ENCODE measurements at regions not wholly inside any gene's neighbourhood (a gene's known extent, or its start where the extent isn't known, plus 50 kb on each side); places are given as distances from the start of the nearest gene placed in this dataset.

GRCh38 chr7:142697270-142697669, 52.0 kb upstream of the PRSS1 start:
- TF ChIP-seq POLR2A (IDR thresholded peaks at IDR 0.05; ENCODE audit: low read depth, low read length) (no peak), POLR2AphosphoS5 (IDR thresholded peaks at IDR 0.05; ENCODE audit: low read depth, low read length) (no peak)

All from GM12892 (cell line).